ENCODE measurements at regions not wholly inside any gene's neighbourhood (a gene's known extent, or its start where the extent isn't known, plus 50 kb on each side); places are given as distances from the start of the nearest gene placed in this dataset.

DNA sequence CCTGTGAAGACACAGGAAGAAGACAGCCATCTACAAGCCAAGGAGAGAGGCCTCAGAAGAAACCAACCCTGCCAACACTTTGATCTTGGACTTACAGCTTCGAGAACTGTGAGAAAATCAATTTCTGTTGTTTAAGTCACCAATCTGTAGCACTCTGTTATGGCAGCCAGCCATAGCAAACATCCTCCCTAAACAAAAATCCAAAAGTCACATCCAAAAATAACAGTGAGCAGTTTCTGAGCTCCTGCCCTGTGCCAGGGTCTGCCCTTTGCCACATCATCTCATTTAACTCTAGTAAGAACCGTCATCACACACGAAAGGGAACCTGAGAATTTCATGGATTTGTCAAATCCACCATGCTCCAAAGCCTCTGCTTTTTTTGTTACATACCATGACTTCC lies 118.8 kb downstream of the TRIM36 start:
- H3K79me2 ChIP-seq (ENCODE audit: control insufficient read depth, insufficient read depth, low read length), result no peaks in the 10 kb centered on the region
- no peak overlapping the region for H3K27ac ChIP-seq (ENCODE audit: extremely low read depth, low read depth, low read length)
- ChIA-PET CTCF (ENCODE audit: low intra/inter-chr PET ratio) (no interaction called here), POLR2A (no interaction called here)
- no peak overlapping the region for H3K4me3 ChIP-seq
- ATAC-seq (no peak), FAIRE-seq (no peak), DNase-seq (ENCODE audit: extremely low read depth in 1 of 4, low spot score in 3 of 4) (no peak)
- H3K9me3 ChIP-seq (replicated peaks; ENCODE audit: control insufficient read depth, insufficient read depth, low read depth, low read length), result no peaks in the 10 kb centered on the region
- no peaks in the 10 kb centered on the region for H4K20me1 ChIP-seq (replicated peaks; ENCODE audit: control insufficient read depth, insufficient read depth, low read length)
- in situ Hi-C loops (cut with MboI) (no loop called here), intact Hi-C loops (cut with micrococcal nuclease) (no loop called here)
- no peaks in the 10 kb centered on the region for H3K27me3 ChIP-seq (ENCODE audit: control insufficient read depth in 2 of 2, insufficient read depth in 2 of 2, low read length in 2 of 2)
- WGBS (ENCODE audit: insufficient coverage, low coverage, missing lambda C conversion rate), result 0% methylated on average over 3 of the region's 3 CpGs
- H3K9ac ChIP-seq (ENCODE audit: insufficient read depth in 1 of 2, low read depth in 2 of 2, low read length in 2 of 2), result no peak overlapping the region
- no TSS peak for BruUV-seq (replicated peaks)
- no peaks in the 10 kb centered on the region for H3K4me1 ChIP-seq (replicated peaks in 1 of 2; ENCODE audit: control insufficient read depth in 2 of 2, insufficient read depth in 2 of 2, low read length in 2 of 2)
- no peak overlapping the region for H2AFZ ChIP-seq (ENCODE audit: low read depth, low read length)
- H3K36me3 ChIP-seq (ENCODE audit: control insufficient read depth, insufficient read depth, low read length), result no peaks in the 10 kb centered on the region
- no peaks in the 10 kb centered on the region for H3K9me1 ChIP-seq (ENCODE audit: control insufficient read depth, insufficient read depth, low read length)
- TF ChIP-seq ARHGAP35 (IDR thresholded peaks at IDR 0.05; ENCODE audit: partially characterized antibody) (no peak), BHLHE40 (IDR thresholded peaks at IDR 0.05; ENCODE audit: low read length) (no peak), TAF15 (IDR thresholded peaks at IDR 0.05; ENCODE audit: low read depth, low read length) (no peak), DIDO1 (tag; IDR thresholded peaks at IDR 0.05; ENCODE audit: low read depth) (no peak), SPI1 (IDR thresholded peaks at IDR 0.05; ENCODE audit: borderline replicate concordance, low read depth, low read length) (no peak), HNRNPH1 (optimal IDR thresholded peaks at IDR 0.05; ENCODE audit: low read depth, low read length) (no peak)
- TF ChIP-seq, protein P1, sequence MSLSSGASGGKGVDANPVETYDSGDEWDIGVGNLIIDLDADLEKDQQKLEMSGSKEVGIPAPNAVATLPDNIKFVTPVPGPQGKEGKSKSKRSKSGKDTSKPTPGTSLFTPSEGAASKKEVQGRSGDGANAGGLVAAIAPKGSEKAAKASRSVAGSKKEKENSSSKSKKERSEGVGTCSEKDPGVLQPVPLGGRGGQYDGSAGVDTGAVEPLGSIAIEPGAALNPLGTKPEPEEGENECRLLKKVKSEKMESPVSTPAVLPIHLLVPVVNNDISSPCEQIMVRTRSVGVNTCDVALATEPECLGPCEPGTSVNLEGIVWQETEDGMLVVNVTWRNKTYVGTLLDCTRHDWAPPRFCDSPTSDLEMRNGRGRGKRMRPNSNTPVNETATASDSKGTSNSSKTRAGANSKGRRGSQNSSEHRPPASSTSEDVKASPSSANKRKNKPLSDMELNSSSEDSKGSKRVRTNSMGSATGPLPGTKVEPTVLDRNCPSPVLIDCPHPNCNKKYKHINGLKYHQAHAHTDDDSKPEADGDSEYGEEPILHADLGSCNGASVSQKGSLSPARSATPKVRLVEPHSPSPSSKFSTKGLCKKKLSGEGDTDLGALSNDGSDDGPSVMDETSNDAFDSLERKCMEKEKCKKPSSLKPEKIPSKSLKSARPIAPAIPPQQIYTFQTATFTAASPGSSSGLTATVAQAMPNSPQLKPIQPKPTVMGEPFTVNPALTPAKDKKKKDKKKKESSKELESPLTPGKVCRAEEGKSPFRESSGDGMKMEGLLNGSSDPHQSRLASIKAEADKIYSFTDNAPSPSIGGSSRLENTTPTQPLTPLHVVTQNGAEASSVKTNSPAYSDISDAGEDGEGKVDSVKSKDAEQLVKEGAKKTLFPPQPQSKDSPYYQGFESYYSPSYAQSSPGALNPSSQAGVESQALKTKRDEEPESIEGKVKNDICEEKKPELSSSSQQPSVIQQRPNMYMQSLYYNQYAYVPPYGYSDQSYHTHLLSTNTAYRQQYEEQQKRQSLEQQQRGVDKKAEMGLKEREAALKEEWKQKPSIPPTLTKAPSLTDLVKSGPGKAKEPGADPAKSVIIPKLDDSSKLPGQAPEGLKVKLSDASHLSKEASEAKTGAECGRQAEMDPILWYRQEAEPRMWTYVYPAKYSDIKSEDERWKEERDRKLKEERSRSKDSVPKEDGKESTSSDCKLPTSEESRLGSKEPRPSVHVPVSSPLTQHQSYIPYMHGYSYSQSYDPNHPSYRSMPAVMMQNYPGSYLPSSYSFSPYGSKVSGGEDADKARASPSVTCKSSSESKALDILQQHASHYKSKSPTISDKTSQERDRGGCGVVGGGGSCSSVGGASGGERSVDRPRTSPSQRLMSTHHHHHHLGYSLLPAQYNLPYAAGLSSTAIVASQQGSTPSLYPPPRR (CRISPR knock-in tag; IDR thresholded peaks at IDR 0.05; ENCODE audit: borderline replicate concordance), result no peak
- TF ChIP-seq, protein P2, sequence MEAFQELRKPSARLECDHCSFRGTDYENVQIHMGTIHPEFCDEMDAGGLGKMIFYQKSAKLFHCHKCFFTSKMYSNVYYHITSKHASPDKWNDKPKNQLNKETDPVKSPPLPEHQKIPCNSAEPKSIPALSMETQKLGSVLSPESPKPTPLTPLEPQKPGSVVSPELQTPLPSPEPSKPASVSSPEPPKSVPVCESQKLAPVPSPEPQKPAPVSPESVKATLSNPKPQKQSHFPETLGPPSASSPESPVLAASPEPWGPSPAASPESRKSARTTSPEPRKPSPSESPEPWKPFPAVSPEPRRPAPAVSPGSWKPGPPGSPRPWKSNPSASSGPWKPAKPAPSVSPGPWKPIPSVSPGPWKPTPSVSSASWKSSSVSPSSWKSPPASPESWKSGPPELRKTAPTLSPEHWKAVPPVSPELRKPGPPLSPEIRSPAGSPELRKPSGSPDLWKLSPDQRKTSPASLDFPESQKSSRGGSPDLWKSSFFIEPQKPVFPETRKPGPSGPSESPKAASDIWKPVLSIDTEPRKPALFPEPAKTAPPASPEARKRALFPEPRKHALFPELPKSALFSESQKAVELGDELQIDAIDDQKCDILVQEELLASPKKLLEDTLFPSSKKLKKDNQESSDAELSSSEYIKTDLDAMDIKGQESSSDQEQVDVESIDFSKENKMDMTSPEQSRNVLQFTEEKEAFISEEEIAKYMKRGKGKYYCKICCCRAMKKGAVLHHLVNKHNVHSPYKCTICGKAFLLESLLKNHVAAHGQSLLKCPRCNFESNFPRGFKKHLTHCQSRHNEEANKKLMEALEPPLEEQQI (IDR thresholded peaks at IDR 0.05), result no peak
- TF ChIP-seq, protein P3, sequence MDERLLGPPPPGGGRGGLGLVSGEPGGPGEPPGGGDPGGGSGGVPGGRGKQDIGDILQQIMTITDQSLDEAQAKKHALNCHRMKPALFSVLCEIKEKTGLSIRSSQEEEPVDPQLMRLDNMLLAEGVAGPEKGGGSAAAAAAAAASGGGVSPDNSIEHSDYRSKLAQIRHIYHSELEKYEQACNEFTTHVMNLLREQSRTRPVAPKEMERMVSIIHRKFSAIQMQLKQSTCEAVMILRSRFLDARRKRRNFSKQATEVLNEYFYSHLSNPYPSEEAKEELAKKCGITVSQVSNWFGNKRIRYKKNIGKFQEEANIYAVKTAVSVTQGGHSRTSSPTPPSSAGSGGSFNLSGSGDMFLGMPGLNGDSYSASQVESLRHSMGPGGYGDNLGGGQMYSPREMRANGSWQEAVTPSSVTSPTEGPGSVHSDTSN (CRISPR knock-in tag; IDR thresholded peaks at IDR 0.05; ENCODE audit: low read depth), result no peak
- TF ChIP-seq, protein P3 (tag; conservative IDR thresholded peaks at IDR 0.05; ENCODE audit: low read depth), result no peak
- H3K4me2 ChIP-seq (ENCODE audit: insufficient read depth, low read length), result no peak overlapping the region

Data from K562 (cell line).